ENCODE measurements at regions not wholly inside any gene's neighbourhood (a gene's known extent, or its start where the extent isn't known, plus 50 kb on each side); places are given as distances from the start of the nearest gene placed in this dataset.
"Not testable (repeated sequence)": the region's sequence is repeated elsewhere in the genome, so short reads cannot be mapped to it uniquely, and the experiment has no call there.

DNA sequence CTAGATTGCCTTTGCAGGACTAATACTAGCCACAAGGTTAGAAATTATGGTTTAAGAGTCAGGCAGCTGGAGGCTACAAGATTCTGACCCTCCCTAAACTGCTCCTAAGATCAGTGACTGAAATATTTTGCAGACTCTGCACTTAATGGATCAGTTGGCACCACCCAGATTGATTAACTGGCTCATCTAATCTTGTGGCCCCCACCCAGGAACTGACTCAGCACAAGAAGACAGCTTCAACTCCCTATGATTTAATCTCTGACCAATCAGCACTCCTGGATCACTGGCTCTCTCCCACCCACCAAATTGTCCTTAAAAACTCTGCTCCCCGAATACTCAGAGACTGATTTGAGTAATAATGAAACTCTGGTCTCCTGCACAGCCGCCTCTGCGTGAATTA, 145.4 kb upstream of the LCORL start:
- Histone ChIP-seq H3K4me1 (ENCODE audit: control insufficient read depth in 1 of 2, insufficient read depth in 2 of 2, low read depth in 1 of 2, low read length in 1 of 2) (no peaks in the 10 kb centered on the region), H3F3A (replicated peaks; ENCODE audit: insufficient read depth) (no peaks in the 10 kb centered on the region), H3K27ac (ENCODE audit: low read depth in 2 of 2, low read length in 1 of 2) (no peak overlapping the region), H2AFZ (ENCODE audit: low read depth) (no peak overlapping the region), H3K9me2 (no peaks in the 10 kb centered on the region), H3K36me3 (replicated peaks in 1 of 2; ENCODE audit: control insufficient read depth in 1 of 2, insufficient read depth in 2 of 2, low read length in 1 of 2) (no peaks in the 10 kb centered on the region), H3K4me2 (no peak overlapping the region), H3K27me3 (ENCODE audit: insufficient read depth) (no peaks in the 10 kb centered on the region), H3K9me3 (no peaks in the 10 kb centered on the region), H3K9ac (no peak overlapping the region), H3K4me3 (ENCODE audit: low read depth in 2 of 2, low read length in 1 of 2) (no peak overlapping the region), H4K20me1 (ENCODE audit: insufficient read depth) (no peaks in the 10 kb centered on the region), H3K79me2 (ENCODE audit: insufficient read depth) (no peaks in the 10 kb centered on the region)
- 27% methylated on average over 3 of the region's 3 CpGs for WGBS (ENCODE audit: low lambda C conversion rate)
- POLR2A ChIA-PET: no interaction called here
- DNase-seq: no peak
- CTCF ChIA-PET: no interaction called here
- TF ChIP-seq FOXJ3 (CRISPR knock-in tag; IDR thresholded peaks at IDR 0.05) (no peak), EZH2phosphoT487 (IDR thresholded peaks at IDR 0.05; ENCODE audit: borderline replicate concordance, low read depth) (no peak), NRF1 (IDR thresholded peaks at IDR 0.05; ENCODE audit: low read depth, low read length) (no peak), ZBTB33 (IDR thresholded peaks at IDR 0.05; ENCODE audit: borderline replicate concordance, low read depth) (no peak), MAX (IDR thresholded peaks at IDR 0.05; ENCODE audit: low read depth) (no peak), SIN3A (IDR thresholded peaks at IDR 0.05; ENCODE audit: borderline replicate concordance, low read depth, low read length) (no peak)
- TF ChIP-seq, protein P1, sequence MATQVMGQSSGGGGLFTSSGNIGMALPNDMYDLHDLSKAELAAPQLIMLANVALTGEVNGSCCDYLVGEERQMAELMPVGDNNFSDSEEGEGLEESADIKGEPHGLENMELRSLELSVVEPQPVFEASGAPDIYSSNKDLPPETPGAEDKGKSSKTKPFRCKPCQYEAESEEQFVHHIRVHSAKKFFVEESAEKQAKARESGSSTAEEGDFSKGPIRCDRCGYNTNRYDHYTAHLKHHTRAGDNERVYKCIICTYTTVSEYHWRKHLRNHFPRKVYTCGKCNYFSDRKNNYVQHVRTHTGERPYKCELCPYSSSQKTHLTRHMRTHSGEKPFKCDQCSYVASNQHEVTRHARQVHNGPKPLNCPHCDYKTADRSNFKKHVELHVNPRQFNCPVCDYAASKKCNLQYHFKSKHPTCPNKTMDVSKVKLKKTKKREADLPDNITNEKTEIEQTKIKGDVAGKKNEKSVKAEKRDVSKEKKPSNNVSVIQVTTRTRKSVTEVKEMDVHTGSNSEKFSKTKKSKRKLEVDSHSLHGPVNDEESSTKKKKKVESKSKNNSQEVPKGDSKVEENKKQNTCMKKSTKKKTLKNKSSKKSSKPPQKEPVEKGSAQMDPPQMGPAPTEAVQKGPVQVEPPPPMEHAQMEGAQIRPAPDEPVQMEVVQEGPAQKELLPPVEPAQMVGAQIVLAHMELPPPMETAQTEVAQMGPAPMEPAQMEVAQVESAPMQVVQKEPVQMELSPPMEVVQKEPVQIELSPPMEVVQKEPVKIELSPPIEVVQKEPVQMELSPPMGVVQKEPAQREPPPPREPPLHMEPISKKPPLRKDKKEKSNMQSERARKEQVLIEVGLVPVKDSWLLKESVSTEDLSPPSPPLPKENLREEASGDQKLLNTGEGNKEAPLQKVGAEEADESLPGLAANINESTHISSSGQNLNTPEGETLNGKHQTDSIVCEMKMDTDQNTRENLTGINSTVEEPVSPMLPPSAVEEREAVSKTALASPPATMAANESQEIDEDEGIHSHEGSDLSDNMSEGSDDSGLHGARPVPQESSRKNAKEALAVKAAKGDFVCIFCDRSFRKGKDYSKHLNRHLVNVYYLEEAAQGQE (IDR thresholded peaks at IDR 0.05; ENCODE audit: low read depth, low read length): no peak

GRCh38 chr4:18162453-18162852, 140.9 kb upstream of the LCORL start:
- 9% methylated on average over 1 of the region's 1 CpG for WGBS (ENCODE audit: low lambda C conversion rate)
- H3K4me2 ChIP-seq: no peak overlapping the region
- H3K36me3 ChIP-seq (replicated peaks in 1 of 2; ENCODE audit: control insufficient read depth in 1 of 2, insufficient read depth in 2 of 2, low read length in 1 of 2): no peaks in the 10 kb centered on the region
- no peaks in the 10 kb centered on the region for H3K9me2 ChIP-seq
- H2AFZ ChIP-seq (ENCODE audit: low read depth): no peak overlapping the region
- CTCF ChIA-PET: no interaction called here
- POLR2A ChIA-PET: no interaction called here
- no peaks in the 10 kb centered on the region for H3F3A ChIP-seq (replicated peaks; ENCODE audit: insufficient read depth)
- H3K27ac ChIP-seq (ENCODE audit: low read depth in 2 of 2, low read length in 1 of 2): no peak overlapping the region
- no peak overlapping the region for H3K4me3 ChIP-seq (ENCODE audit: low read depth in 2 of 2, low read length in 1 of 2)
- TF ChIP-seq EP300 (IDR thresholded peaks at IDR 0.05; ENCODE audit: borderline replicate concordance in 1 of 2, low read depth in 1 of 2, low read length in 1 of 2): no peak
- TF ChIP-seq, protein P2, sequence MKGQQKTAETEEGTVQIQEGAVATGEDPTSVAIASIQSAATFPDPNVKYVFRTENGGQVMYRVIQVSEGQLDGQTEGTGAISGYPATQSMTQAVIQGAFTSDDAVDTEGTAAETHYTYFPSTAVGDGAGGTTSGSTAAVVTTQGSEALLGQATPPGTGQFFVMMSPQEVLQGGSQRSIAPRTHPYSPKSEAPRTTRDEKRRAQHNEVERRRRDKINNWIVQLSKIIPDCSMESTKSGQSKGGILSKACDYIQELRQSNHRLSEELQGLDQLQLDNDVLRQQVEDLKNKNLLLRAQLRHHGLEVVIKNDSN (IDR thresholded peaks at IDR 0.05; ENCODE audit: borderline replicate concordance, low read depth): no peak
- no peaks in the 10 kb centered on the region for H3K9me3 ChIP-seq
- H4K20me1 ChIP-seq (ENCODE audit: insufficient read depth): no peaks in the 10 kb centered on the region
- DNase-seq: no peak
- H3K9ac ChIP-seq: no peak overlapping the region
- no peaks in the 10 kb centered on the region for H3K79me2 ChIP-seq (ENCODE audit: insufficient read depth)
- no peaks in the 10 kb centered on the region for H3K4me1 ChIP-seq (ENCODE audit: control insufficient read depth in 1 of 2, insufficient read depth in 2 of 2, low read depth in 1 of 2, low read length in 1 of 2)
- H3K27me3 ChIP-seq (ENCODE audit: insufficient read depth): no peaks in the 10 kb centered on the region

DNA sequence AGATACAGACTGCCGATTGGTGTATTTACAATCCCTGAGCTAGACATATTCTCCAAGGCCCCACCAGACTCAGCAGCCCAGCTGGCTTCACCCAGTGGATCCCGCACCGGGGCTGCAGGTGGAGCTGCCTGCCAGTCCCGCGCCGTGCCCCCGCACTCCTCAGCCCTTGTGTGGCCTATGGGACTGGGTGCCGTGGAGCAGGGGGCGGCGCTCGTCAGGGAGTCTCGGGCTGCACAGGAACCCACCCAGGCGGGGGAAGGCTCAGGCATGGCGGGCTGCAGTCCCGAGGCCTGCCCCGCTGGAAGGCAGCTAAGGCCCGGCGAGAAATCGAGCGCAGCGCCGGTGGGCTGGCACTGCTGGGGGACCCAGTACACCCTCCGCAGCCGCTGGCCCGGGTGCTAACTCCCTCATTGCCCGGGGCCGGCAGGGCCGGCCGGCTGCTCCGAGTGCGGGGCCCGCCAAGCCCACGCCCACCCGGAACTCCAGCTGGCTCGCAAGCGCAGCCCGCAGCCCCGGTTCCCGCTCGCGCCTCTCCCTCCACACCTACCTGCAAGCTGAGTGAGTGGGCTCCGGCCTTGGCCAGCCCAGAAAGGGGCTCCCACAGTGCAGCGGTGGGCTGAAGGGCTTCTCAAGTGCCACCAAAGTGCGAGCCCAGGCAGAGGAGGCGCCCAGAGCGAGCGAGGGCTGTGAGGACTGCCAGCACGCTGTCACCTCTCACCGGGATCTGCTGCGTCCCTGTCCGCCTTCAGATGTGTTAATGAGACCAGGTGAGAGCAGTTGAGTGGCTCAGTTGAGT, 137.8 kb upstream of the LCORL start:
- CTCF ChIA-PET: not testable (repeated sequence)

More for the DNA sequence above, 137.8 kb upstream of the LCORL start:
- DNase-seq; H3K9me3 ChIP-seq; H3K27me3 ChIP-seq (ENCODE audit: insufficient read depth); H3F3A ChIP-seq (replicated peaks; ENCODE audit: insufficient read depth); H3K36me3 ChIP-seq (replicated peaks in 1 of 2; ENCODE audit: control insufficient read depth in 1 of 2, insufficient read depth in 2 of 2, low read length in 1 of 2); H3K4me1 ChIP-seq (ENCODE audit: control insufficient read depth in 1 of 2, insufficient read depth in 2 of 2, low read depth in 1 of 2, low read length in 1 of 2); H3K27ac ChIP-seq (ENCODE audit: low read depth in 2 of 2, low read length in 1 of 2); H4K20me1 ChIP-seq (ENCODE audit: insufficient read depth); H3K9me2 ChIP-seq; H2AFZ ChIP-seq (ENCODE audit: low read depth); H3K4me2 ChIP-seq; H3K9ac ChIP-seq; H3K79me2 ChIP-seq (ENCODE audit: insufficient read depth); H3K4me3 ChIP-seq (ENCODE audit: low read depth in 2 of 2, low read length in 1 of 2); POLR2A ChIA-PET: not testable (repeated sequence)
- 62% methylated on average over 6 of the region's 51 CpGs for WGBS (ENCODE audit: low lambda C conversion rate)

Data from SK-N-SH (cell line).